GM12878 (cell line): ENCODE measurements at regions not wholly inside any gene's neighbourhood (a gene's known extent, or its start where the extent isn't known, plus 50 kb on each side); places are given as distances from the start of the nearest gene placed in this dataset.

Experiments used
- ATAC-seq: fragments of 200-7000 bp; cut with Tn5 transposase; 3 replicates; pipeline ENCODE4 v1.9.1; 2020; ENCODE audit warnings: mild to moderate bottlenecking, moderate library complexity
- BruUV-seq: library from RNA; stranded (reverse); fragments of 400-500 nt; replicated peaks from 2 replicates; lab custom pipeline; 2021; lab: Mats Ljungman, UMichigan
- CTCF ChIA-PET: fragments of 300-600 bp; sonication (Branson Sonifier 250); formaldehyde crosslinking; extraction: SDS; loops from one replicate; lab custom pipeline; 2021; ENCODE audit warnings: inconsistent platforms; lab: Yijun Ruan, JAX
- POLR2A ChIA-PET: fragments of 350-600 bp; formaldehyde crosslinking; extraction: SDS; loops from one replicate; lab custom pipeline; 2021; ENCODE audit warnings: inconsistent platforms; lab: Charles Lee
- RAD21 ChIA-PET: fragments of 300-600 bp; sonication (Branson Sonifier 250); formaldehyde crosslinking; loops from one replicate; lab custom pipeline; 2023; ENCODE audit warnings: antibody characterized with exemption; ENCODE audit not compliant: unreplicated experiment; lab: Charles Lee
- SMC1A ChIA-PET: fragments of 300-600 bp; sonication (Branson Sonifier 250); formaldehyde crosslinking; loops from one replicate; lab custom pipeline; 2023; ENCODE audit not compliant: unreplicated experiment, uncharacterized antibody; lab: Charles Lee
- DNase-seq: peaks from one replicate; pipeline ENCODE4 v3.0.0-alpha.2; 2011; ENCODE audit warnings: low read depth, low spot score
- FAIRE-seq: peaks from 3 replicates; lab custom pipeline; 2011; peaks lifted over from hg19 to GRCh38; lab: Jason Lieb, UNC
- H2AFZ ChIP-seq: 2 replicates; pipeline ENCODE4 v1.6.0; 2011; ENCODE audit warnings: low read depth, low read length, control low read depth; ENCODE audit not compliant: control insufficient read depth
- H3K27ac ChIP-seq: 2 replicates; pipeline ENCODE4 v1.5.1; 2011; ENCODE audit warnings: control low read depth; ENCODE audit not compliant: control insufficient read depth, insufficient read depth
- H3K27me3 ChIP-seq, 2 experiments: replicated peaks in 1 of 2; 2 replicates each; pipeline versions ENCODE4 v1.6.0 to v1.6.1; 2011; ENCODE audit warnings: low read length in 1 of 2; ENCODE audit not compliant: control insufficient read depth in 2 of 2, insufficient read depth in 2 of 2
- H3K36me3 ChIP-seq, 2 experiments: 2 replicates each; pipeline ENCODE4 v1.5.1; 2011; ENCODE audit warnings: low read length in 1 of 2; ENCODE audit not compliant: control insufficient read depth in 2 of 2, insufficient read depth in 2 of 2
- H3K4me1 ChIP-seq: 2 replicates; pipeline ENCODE4 v1.6.1; 2011; ENCODE audit warnings: mild to moderate bottlenecking, low read length, moderate library complexity, mixed read lengths; ENCODE audit not compliant: control insufficient read depth, insufficient read depth
- H3K4me2 ChIP-seq: 2 replicates; pipeline ENCODE4 v1.6.0; 2011; ENCODE audit warnings: control low read depth; ENCODE audit not compliant: control insufficient read depth, insufficient read depth
- H3K4me3 ChIP-seq: fragments of 200-600 bp; sonication (generic); 2 replicates; pipeline ENCODE4 v1.5.1; 2016
- H3K79me2 ChIP-seq: 2 replicates; pipeline ENCODE4 v1.6.0; 2011; ENCODE audit warnings: low read length; ENCODE audit not compliant: control insufficient read depth, insufficient read depth
- H3K9ac ChIP-seq: 2 replicates; pipeline ENCODE4 v1.8.0; 2011; ENCODE audit warnings: low read length, control low read depth, mixed read lengths; ENCODE audit not compliant: control insufficient read depth, insufficient read depth
- H3K9me3 ChIP-seq: replicated peaks from 3 replicates; pipeline ENCODE4 v1.5.1; 2011; ENCODE audit warnings: mild to moderate bottlenecking, low read length; ENCODE audit not compliant: control insufficient read depth, insufficient read depth
- H4K20me1 ChIP-seq: 2 replicates; pipeline ENCODE4 v1.6.0; 2011; ENCODE audit not compliant: control insufficient read depth, insufficient read depth
- KLF5 ChIP-seq: fragments of 450-650 bp; IDR thresholded peaks from 2 replicates; pipeline ENCODE4 v1.6.1; 2014; ENCODE audit warnings: mild to moderate bottlenecking; ENCODE audit not compliant: partially characterized antibody
- NFYA ChIP-seq: IDR thresholded peaks from 2 replicates; pipeline ENCODE4 v1.6.1; 2011; ENCODE audit warnings: low read depth, mild to moderate bottlenecking, low read length, improper control_type of control experiment, borderline replicate concordance
- NFYB ChIP-seq: IDR thresholded peaks from 2 replicates; pipeline ENCODE4 v1.6.1; 2011; ENCODE audit warnings: low read depth, mild to moderate bottlenecking, low read length, improper control_type of control experiment, moderate library complexity; ENCODE audit not compliant: insufficient read depth
- NRF1 ChIP-seq: conservative IDR thresholded peaks from 2 replicates; pipeline ENCODE4 v1.6.1; 2011; ENCODE audit warnings: mild to moderate bottlenecking, low read depth, low read length, improper control_type of control experiment
- POLR2A ChIP-seq: IDR thresholded peaks from 2 replicates; pipeline ENCODE4 v1.6.1; 2011; ENCODE audit warnings: low read depth, mild to moderate bottlenecking, low read length
- RAD51 ChIP-seq: fragments of 450-650 bp; IDR thresholded peaks from 2 replicates; pipeline ENCODE4 v1.6.1; 2016; ENCODE audit warnings: moderate library complexity, mild to moderate bottlenecking, inconsistent platforms
- RELA ChIP-seq: fragments of 450-650 bp; IDR thresholded peaks from 2 replicates; pipeline ENCODE4 v1.8.0; 2014; ENCODE audit warnings: borderline replicate concordance; ENCODE audit not compliant: partially characterized antibody
- ZNF274 ChIP-seq: IDR thresholded peaks from one replicate; pipeline ENCODE4 v1.8.0; 2011; ENCODE audit not compliant: insufficient read length, insufficient read depth
- ZNF384 ChIP-seq: IDR thresholded peaks from 2 replicates; pipeline ENCODE4 v1.6.1; 2012; ENCODE audit warnings: low read depth, mild to moderate bottlenecking, low read length, improper control_type of control experiment, borderline replicate concordance
- WGBS: methylation state at CpG from one replicate; pipeline ENCODE4 v1.1.6; 2016; ENCODE audit warnings: low lambda C conversion rate; ENCODE audit not compliant: insufficient replicate concordance, insufficient coverage; ENCODE audit errors: missing lambda C conversion rate; 5-methylcytosine and 5-hydroxymethylcytosine counted together
- in situ Hi-C: fragments of 300-500 bp; cut with MboI; formaldehyde crosslinking; loops from 9 replicates; pipeline ENCODE4 v1.14.3; 2018; ENCODE audit warnings: mixed read lengths
- intact Hi-C: fragments of 100-400 bp; cut with micrococcal nuclease; formaldehyde crosslinking; loops from one replicate; pipeline ENCODE4 v1.14.2; 2022; ENCODE audit not compliant: unreplicated experiment
- TF ChIP-seq, protein P1 (sequence below): fragments of 450-650 bp; IDR thresholded peaks from 2 replicates; pipeline ENCODE4 v1.6.1; 2016; ENCODE audit warnings: mild to moderate bottlenecking, moderate library complexity, borderline replicate concordance
- TF ChIP-seq, protein P2 (sequence below): fragments of 450-650 bp; IDR thresholded peaks from 2 replicates; pipeline ENCODE4 v1.6.1; 2017; ENCODE audit warnings: borderline replicate concordance

- no peaks in the 10 kb centered on the region for H3K9me3 ChIP-seq
- in situ Hi-C loops (no loop called here), intact Hi-C loops (no loop called here)
- ChIA-PET POLR2A (no interaction called here), RAD21 (interaction anchor here (1.1 kb wide), 1 partner anchor 79 kb away, joined by 3 read pairs; no protein-coding TSS in a partner anchor), CTCF (interaction anchor here (0.8 kb wide), 1 partner anchor 73 kb away, joined by 4 read pairs; no protein-coding TSS in a partner anchor), SMC1A (interaction anchor here (1.3 kb wide), 1 partner anchor 73 kb away, joined by 4 read pairs; no protein-coding TSS in a partner anchor)
- FAIRE-seq, result no peak
- no peak for DNase-seq
- no peaks in the 10 kb centered on the region for H3K79me2 ChIP-seq
- no peaks in the 10 kb centered on the region for H3K27me3 ChIP-seq
- no peak overlapping the region for H2AFZ ChIP-seq
- no TSS peak for BruUV-seq
- H3K36me3 ChIP-seq, result no peaks in the 10 kb centered on the region
- no peaks in the 10 kb centered on the region for H3K4me1 ChIP-seq
- H3K4me2 ChIP-seq, result no peak overlapping the region
- H3K27ac ChIP-seq, result no peak overlapping the region
- TF ChIP-seq RAD51, result no peak
- TF ChIP-seq KLF5, result no peak
- no peak overlapping the region for H3K9ac ChIP-seq
- H3K4me3 ChIP-seq, result no peak overlapping the region
- H4K20me1 ChIP-seq, result no peaks in the 10 kb centered on the region
- ATAC-seq, result no peak
Measured at GRCh38 chr12:85352016-85352415, 72.0 kb downstream of the ALX1 start.

- Histone ChIP-seq H3K27me3 (no peaks in the 10 kb centered on the region), H3K4me1 (no peaks in the 10 kb centered on the region), H3K9me3 (no peaks in the 10 kb centered on the region), H3K4me2 (no peak overlapping the region), H3K27ac (no peak overlapping the region), H3K4me3 (no peak overlapping the region), H3K79me2 (no peaks in the 10 kb centered on the region), H3K9ac (no peak overlapping the region), H2AFZ (no peak overlapping the region), H3K36me3 (no peaks in the 10 kb centered on the region), H4K20me1 (no peaks in the 10 kb centered on the region)
- SMC1A ChIA-PET, result interaction anchor here (1.1 to 1.4 kb wide), 2 partner anchors 8 to 16 kb away, joined by 3 to 4 read pairs; no protein-coding TSS in a partner anchor
- in situ Hi-C loops (no loop called here), intact Hi-C loops (no loop called here)
- TF ChIP-seq, protein P1, sequence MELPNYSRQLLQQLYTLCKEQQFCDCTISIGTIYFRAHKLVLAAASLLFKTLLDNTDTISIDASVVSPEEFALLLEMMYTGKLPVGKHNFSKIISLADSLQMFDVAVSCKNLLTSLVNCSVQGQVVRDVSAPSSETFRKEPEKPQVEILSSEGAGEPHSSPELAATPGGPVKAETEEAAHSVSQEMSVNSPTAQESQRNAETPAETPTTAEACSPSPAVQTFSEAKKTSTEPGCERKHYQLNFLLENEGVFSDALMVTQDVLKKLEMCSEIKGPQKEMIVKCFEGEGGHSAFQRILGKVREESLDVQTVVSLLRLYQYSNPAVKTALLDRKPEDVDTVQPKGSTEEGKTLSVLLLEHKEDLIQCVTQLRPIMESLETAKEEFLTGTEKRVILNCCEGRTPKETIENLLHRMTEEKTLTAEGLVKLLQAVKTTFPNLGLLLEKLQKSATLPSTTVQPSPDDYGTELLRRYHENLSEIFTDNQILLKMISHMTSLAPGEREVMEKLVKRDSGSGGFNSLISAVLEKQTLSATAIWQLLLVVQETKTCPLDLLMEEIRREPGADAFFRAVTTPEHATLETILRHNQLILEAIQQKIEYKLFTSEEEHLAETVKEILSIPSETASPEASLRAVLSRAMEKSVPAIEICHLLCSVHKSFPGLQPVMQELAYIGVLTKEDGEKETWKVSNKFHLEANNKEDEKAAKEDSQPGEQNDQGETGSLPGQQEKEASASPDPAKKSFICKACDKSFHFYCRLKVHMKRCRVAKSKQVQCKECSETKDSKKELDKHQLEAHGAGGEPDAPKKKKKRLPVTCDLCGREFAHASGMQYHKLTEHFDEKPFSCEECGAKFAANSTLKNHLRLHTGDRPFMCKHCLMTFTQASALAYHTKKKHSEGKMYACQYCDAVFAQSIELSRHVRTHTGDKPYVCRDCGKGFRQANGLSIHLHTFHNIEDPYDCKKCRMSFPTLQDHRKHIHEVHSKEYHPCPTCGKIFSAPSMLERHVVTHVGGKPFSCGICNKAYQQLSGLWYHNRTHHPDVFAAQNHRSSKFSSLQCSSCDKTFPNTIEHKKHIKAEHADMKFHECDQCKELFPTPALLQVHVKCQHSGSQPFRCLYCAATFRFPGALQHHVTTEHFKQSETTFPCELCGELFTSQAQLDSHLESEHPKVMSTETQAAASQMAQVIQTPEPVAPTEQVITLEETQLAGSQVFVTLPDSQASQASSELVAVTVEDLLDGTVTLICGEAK, result no peak
- no peak for TF ChIP-seq NRF1
- TF ChIP-seq NFYA, result no peak
- TF ChIP-seq, protein P2, sequence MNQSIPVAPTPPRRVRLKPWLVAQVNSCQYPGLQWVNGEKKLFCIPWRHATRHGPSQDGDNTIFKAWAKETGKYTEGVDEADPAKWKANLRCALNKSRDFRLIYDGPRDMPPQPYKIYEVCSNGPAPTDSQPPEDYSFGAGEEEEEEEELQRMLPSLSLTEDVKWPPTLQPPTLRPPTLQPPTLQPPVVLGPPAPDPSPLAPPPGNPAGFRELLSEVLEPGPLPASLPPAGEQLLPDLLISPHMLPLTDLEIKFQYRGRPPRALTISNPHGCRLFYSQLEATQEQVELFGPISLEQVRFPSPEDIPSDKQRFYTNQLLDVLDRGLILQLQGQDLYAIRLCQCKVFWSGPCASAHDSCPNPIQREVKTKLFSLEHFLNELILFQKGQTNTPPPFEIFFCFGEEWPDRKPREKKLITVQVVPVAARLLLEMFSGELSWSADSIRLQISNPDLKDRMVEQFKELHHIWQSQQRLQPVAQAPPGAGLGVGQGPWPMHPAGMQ, result no peak
- TF ChIP-seq ZNF384, result no peak
- no peak for TF ChIP-seq ZNF274
- TF ChIP-seq POLR2A, result no peak
- TF ChIP-seq NFYB, result no peak
- no peak for TF ChIP-seq RELA
- RAD21 ChIA-PET, result no interaction called here
- no TSS peak for BruUV-seq
- DNase-seq (no peak), FAIRE-seq (no peak), ATAC-seq (no peak)
- POLR2A ChIA-PET, result no interaction called here
- CTCF ChIA-PET, result interaction anchor here (0.9 kb wide), 1 partner anchor 14 kb away, joined by 3 read pairs; no protein-coding TSS in a partner anchor
- WGBS, result 10% methylated on average over 3 of the region's 3 CpGs
Measured at GRCh38 chr12:85356596-85357385, 76.8 kb downstream of the ALX1 start.
